ENCODE measurements at regions not wholly inside any gene's neighbourhood (a gene's known extent, or its start where the extent isn't known, plus 50 kb on each side); places are given as distances from the start of the nearest gene placed in this dataset.

GRCh38 chr3:168815946-168816345 is 720.2 kb upstream of the GOLIM4 start:
- H3K4me3 Mint-ChIP-seq (ENCODE audit: low read depth): no peak overlapping the region
- H3K27me3 Mint-ChIP-seq: no peaks in the 10 kb centered on the region
- no peak overlapping the region for H3K27ac Mint-ChIP-seq
- H3K36me3 Mint-ChIP-seq (ENCODE audit: insufficient read depth): no peaks in the 10 kb centered on the region
- no peaks in the 10 kb centered on the region for H3K9me3 Mint-ChIP-seq (ENCODE audit: low read depth)
- no peak for DNase-seq (ENCODE audit: low spot score, unreplicated experiment)
- no peak for TF ChIP-seq CTCF (IDR thresholded peaks at IDR 0.05; ENCODE audit: unreplicated experiment)
- peaks cover 24% of the 10 kb centered on the region for H3K4me1 Mint-ChIP-seq (ENCODE audit: low read depth)

GRCh38 chr3:168813225-168813802 is 717.6 kb upstream of the GOLIM4 start:
- Mint-ChIP-seq H3K36me3 (ENCODE audit: insufficient read depth) (peaks cover 4% of the 10 kb centered on the region), H3K4me1 (ENCODE audit: low read depth) (peaks cover 29% of the 10 kb centered on the region), H3K9me3 (ENCODE audit: low read depth) (no peaks in the 10 kb centered on the region), H3K27ac (peak overlapping the region; percentile 33), H3K4me3 (ENCODE audit: low read depth) (no peak overlapping the region), H3K27me3 (no peaks in the 10 kb centered on the region)
- no peak for TF ChIP-seq CTCF (IDR thresholded peaks at IDR 0.05; ENCODE audit: unreplicated experiment)
- no peak for DNase-seq (ENCODE audit: low spot score, unreplicated experiment)

GRCh38 chr3:168812234-168812633 is 716.5 kb upstream of the GOLIM4 start:
- TF ChIP-seq CTCF (IDR thresholded peaks at IDR 0.05; ENCODE audit: unreplicated experiment): no peak
- peaks cover 4% of the 10 kb centered on the region for H3K36me3 Mint-ChIP-seq (ENCODE audit: insufficient read depth)
- peak overlapping the region; percentile 33 for H3K27ac Mint-ChIP-seq
- H3K4me1 Mint-ChIP-seq (ENCODE audit: low read depth): peaks cover 37% of the 10 kb centered on the region
- H3K4me3 Mint-ChIP-seq (ENCODE audit: low read depth): no peak overlapping the region
- H3K27me3 Mint-ChIP-seq: no peaks in the 10 kb centered on the region
- no peak for DNase-seq (ENCODE audit: low spot score, unreplicated experiment)
- no peaks in the 10 kb centered on the region for H3K9me3 Mint-ChIP-seq (ENCODE audit: low read depth)

- no peak overlapping the region for H3K4me3 Mint-ChIP-seq (ENCODE audit: low read depth)
- H3K27ac Mint-ChIP-seq: peak overlapping the region; percentile 41
- DNase-seq (ENCODE audit: low spot score, unreplicated experiment): no peak
- H3K4me1 Mint-ChIP-seq (ENCODE audit: low read depth): peaks cover 43% of the 10 kb centered on the region
- H3K9me3 Mint-ChIP-seq (ENCODE audit: low read depth): no peaks in the 10 kb centered on the region
- H3K27me3 Mint-ChIP-seq: no peaks in the 10 kb centered on the region
- no peak for TF ChIP-seq CTCF (IDR thresholded peaks at IDR 0.05; ENCODE audit: unreplicated experiment)
- H3K36me3 Mint-ChIP-seq (ENCODE audit: insufficient read depth): peaks cover 4% of the 10 kb centered on the region
Observed at GRCh38 chr3:168808596-168808995, 712.9 kb upstream of the GOLIM4 start.

- Mint-ChIP-seq H3K36me3 (ENCODE audit: insufficient read depth) (peaks cover 4% of the 10 kb centered on the region), H3K27ac (peak overlapping the region; percentile 90), H3K4me1 (ENCODE audit: low read depth) (peaks cover 36% of the 10 kb centered on the region)
Observed at GRCh38 chr3:168807448-168807847, 711.7 kb upstream of the GOLIM4 start.

More at GRCh38 chr3:168807448-168807847, 711.7 kb upstream of the GOLIM4 start:
- TF ChIP-seq CTCF (IDR thresholded peaks at IDR 0.05; ENCODE audit: unreplicated experiment): no peak
- Mint-ChIP-seq H3K27me3 (no peaks in the 10 kb centered on the region), H3K9me3 (ENCODE audit: low read depth) (no peaks in the 10 kb centered on the region), H3K4me3 (ENCODE audit: low read depth) (no peak overlapping the region)
- DNase-seq (ENCODE audit: low spot score, unreplicated experiment): no peak

Data from progenitor cell of endocrine pancreas (in vitro differentiated cells).